Liver (tissue), 8 donors: ENCODE measurements at regions not wholly inside any gene's neighbourhood (a gene's known extent, or its start where the extent isn't known, plus 50 kb on each side); places are given as distances from the start of the nearest gene placed in this dataset.

ENCODE experiments used
- DNase-seq: peaks from one replicate; pipeline ENCODE4 v3.0.0-alpha.2; 2017; ENCODE audit warnings: low spot score
- H3K27ac ChIP-seq, 2 donors: one replicate each; pipeline ENCODE4 v1.7.0; 2013; ENCODE audit warnings: inconsistent platforms in 2 of 2, low read length in 2 of 2, control low read depth in 1 of 2, low read depth in 1 of 2, mild to moderate bottlenecking in 1 of 2
- H3K27me3 ChIP-seq, 4 donors: one replicate each; pipeline versions ENCODE4 v1.6.1 to v1.7.0; 2013; ENCODE audit warnings: low read length in 3 of 4, inconsistent platforms in 1 of 4, mild to moderate bottlenecking in 1 of 4, moderate library complexity in 1 of 4; ENCODE audit not compliant: control insufficient read depth in 4 of 4, insufficient read depth in 4 of 4
- H3K36me3 ChIP-seq, 4 donors: one replicate each; pipeline versions ENCODE4 v1.6.1 to v1.7.0; 2013; ENCODE audit warnings: low read length in 3 of 4, mild to moderate bottlenecking in 3 of 4, low read depth in 1 of 4, moderate library complexity in 1 of 4; ENCODE audit not compliant: control insufficient read depth in 4 of 4, insufficient read depth in 3 of 4
- H3K4me1 ChIP-seq, 4 donors: one replicate each; pipeline versions ENCODE4 v1.6.1 to v1.7.0; 2013; ENCODE audit warnings: low read length in 3 of 4, mild to moderate bottlenecking in 3 of 4, moderate library complexity in 1 of 4; ENCODE audit not compliant: control insufficient read depth in 4 of 4, insufficient read depth in 4 of 4
- H3K4me3 ChIP-seq, 3 donors: one replicate each; pipeline versions ENCODE4 v1.6.1 to v1.7.0; 2013; ENCODE audit warnings: low read length in 3 of 3, control low read depth in 1 of 3, low read depth in 1 of 3, mild to moderate bottlenecking in 1 of 3
- H3K9ac ChIP-seq, 2 donors: one replicate each; pipeline ENCODE4 v1.7.0; 2013; ENCODE audit warnings: low read length in 2 of 2, mild to moderate bottlenecking in 2 of 2, moderate library complexity in 2 of 2, control low read depth in 1 of 2, low read depth in 1 of 2
- H3K9me3 ChIP-seq, 4 donors: one replicate each; pipeline versions ENCODE4 v1.6.1 to v1.7.0; 2013; ENCODE audit warnings: low read length in 3 of 4; ENCODE audit not compliant: control insufficient read depth in 4 of 4
- ATF3 ChIP-seq: IDR thresholded peaks from 2 replicates; pipeline ENCODE4 v1.6.1; 2016; ENCODE audit warnings: antibody characterized with exemption
- CTCF ChIP-seq: fragments of 150-350 bp; IDR thresholded peaks from 2 replicates; pipeline ENCODE4 v1.5.1; 2017; ENCODE audit warnings: improper control_type of control experiment, low read depth, low read length; ENCODE audit not compliant: missing input control
- EGR1 ChIP-seq, 2 donors: IDR thresholded peaks; 2 replicates each; pipeline ENCODE4 v1.6.1; 2016 to 2018; ENCODE audit warnings: antibody characterized with exemption in 2 of 2, low read depth in 2 of 2
- FOXA1 ChIP-seq: IDR thresholded peaks from 2 replicates; pipeline ENCODE4 v1.6.1; 2016; ENCODE audit warnings: antibody characterized with exemption
- FOXA2 ChIP-seq: IDR thresholded peaks from 2 replicates; pipeline ENCODE4 v1.6.1; 2016; ENCODE audit warnings: antibody characterized with exemption
- HNF4A ChIP-seq, 2 donors: conservative IDR thresholded peaks; 2 replicates each; pipeline ENCODE4 v1.6.1; 2016; ENCODE audit warnings: antibody characterized with exemption in 2 of 2, mild to moderate bottlenecking in 2 of 2
- HNF4G ChIP-seq: IDR thresholded peaks from 2 replicates; pipeline ENCODE4 v1.6.1; 2016; ENCODE audit warnings: antibody characterized with exemption
- JUND ChIP-seq, 2 donors: IDR thresholded peaks; 2 replicates each; pipeline ENCODE4 v1.6.1; 2016; ENCODE audit warnings: antibody characterized with exemption in 2 of 2
- MAX ChIP-seq: IDR thresholded peaks from 2 replicates; pipeline ENCODE4 v1.6.1; 2016; ENCODE audit warnings: antibody characterized with exemption
- NR2F2 ChIP-seq: IDR thresholded peaks from 2 replicates; pipeline ENCODE4 v1.6.1; 2016; ENCODE audit warnings: antibody characterized with exemption
- RAD21 ChIP-seq, 2 donors: IDR thresholded peaks; 2 replicates each; pipeline ENCODE4 v1.6.1; 2016; ENCODE audit warnings: antibody characterized with exemption in 2 of 2, mild to moderate bottlenecking in 2 of 2
- REST ChIP-seq: IDR thresholded peaks from 2 replicates; pipeline ENCODE4 v1.6.1; 2016; ENCODE audit warnings: antibody characterized with exemption, mild to moderate bottlenecking
- RXRA ChIP-seq, 2 donors: IDR thresholded peaks; 2 replicates each; pipeline ENCODE4 v1.6.1; 2017 to 2018; ENCODE audit warnings: antibody characterized with exemption in 2 of 2, mild to moderate bottlenecking in 1 of 2
- SP1 ChIP-seq: IDR thresholded peaks from 2 replicates; pipeline ENCODE4 v1.6.1; 2018; ENCODE audit warnings: antibody characterized with exemption, mild to moderate bottlenecking
- TAF1 ChIP-seq: conservative IDR thresholded peaks from 2 replicates; pipeline ENCODE4 v1.6.1; 2016; ENCODE audit warnings: antibody characterized with exemption, mild to moderate bottlenecking
- YY1 ChIP-seq: IDR thresholded peaks from 2 replicates; pipeline ENCODE4 v1.6.1; 2016; ENCODE audit warnings: antibody characterized with exemption, mild to moderate bottlenecking
- ZBTB33 ChIP-seq: IDR thresholded peaks from 2 replicates; pipeline ENCODE4 v1.6.1; 2016; ENCODE audit warnings: antibody characterized with exemption
- WGBS: extraction: QIAGEN DNeasy Blood & Tissue Kit; methylation state at CpG from one replicate; pipeline ENCODE4 v1.1.7; 2013; 5-methylcytosine and 5-hydroxymethylcytosine counted together
- donor health status: healthy.
- donor health status: healthy.
- donor health status: healthy.
- donor health status: healthy.
- donor health status: healthy.

GRCh38 chr18:10164271-10165071, 250.7 kb downstream of the VAPA start:
- Histone ChIP-seq H3K4me1 (no peaks in the 10 kb centered on the region), H3K36me3 (no peaks in the 10 kb centered on the region), H3K27ac (no peak overlapping the region), H3K9ac (no peak overlapping the region), H3K9me3 (no peaks in the 10 kb centered on the region), H3K27me3 (no peaks in the 10 kb centered on the region), H3K4me3 (no peak overlapping the region)
- WGBS: 89% methylated on average over 17 of the region's 17 CpGs
- no peak for DNase-seq
- no peak for TF ChIP-seq HNF4G
- TF ChIP-seq CTCF: no peak

- no peak for DNase-seq
- Histone ChIP-seq H3K27me3 (no peaks in the 10 kb centered on the region), H3K36me3 (no peaks in the 10 kb centered on the region), H3K27ac (no peak overlapping the region), H3K9ac (no peak overlapping the region), H3K4me1 (no peaks in the 10 kb centered on the region), H3K9me3 (no peaks in the 10 kb centered on the region), H3K4me3 (no peak overlapping the region)
- TF ChIP-seq TAF1: no peak
- 91% methylated on average over 22 of the region's 22 CpGs for WGBS
Measured at GRCh38 chr18:10166164-10166807, 252.5 kb downstream of the VAPA start.

GRCh38 chr18:10167759-10168158, 253.9 kb downstream of the VAPA start:
- no peak overlapping the region for H3K27ac ChIP-seq
- H3K9me3 ChIP-seq: no peaks in the 10 kb centered on the region
- H3K4me1 ChIP-seq: no peaks in the 10 kb centered on the region
- no peaks in the 10 kb centered on the region for H3K27me3 ChIP-seq
- no peaks in the 10 kb centered on the region for H3K36me3 ChIP-seq
- WGBS: 93% methylated on average over 11 of the region's 11 CpGs
- DNase-seq: no peak
- H3K9ac ChIP-seq: no peak overlapping the region
- H3K4me3 ChIP-seq: no peak overlapping the region
- no peak for TF ChIP-seq CTCF
- TF ChIP-seq HNF4A (conservative IDR thresholded peaks at IDR 0.05): no peak
- no peak for TF ChIP-seq RAD21 (IDR thresholded peaks at IDR 0.05)
- no peak for TF ChIP-seq SP1
- TF ChIP-seq RXRA (IDR thresholded peaks at IDR 0.05): no peak
- no peak for TF ChIP-seq NR2F2
- TF ChIP-seq EGR1 (IDR thresholded peaks at IDR 0.05; ENCODE audit: low read depth in 2 of 2): no peak
- TF ChIP-seq YY1: no peak
- no peak for TF ChIP-seq JUND (IDR thresholded peaks at IDR 0.05)
- TF ChIP-seq MAX: no peak
- no peak for TF ChIP-seq FOXA1
- TF ChIP-seq FOXA2: no peak
- TF ChIP-seq ZBTB33: no peak
- no peak for TF ChIP-seq ATF3
- TF ChIP-seq HNF4G: no peak
- no peak for TF ChIP-seq REST
